Activated CD4-positive, CD25-positive, alpha-beta regulatory T cell treated with anti-CD3 and anti-CD28 coated beads, Interleukin-2, amount 50 U/mL, for 24 hours (primary cell): ENCODE measurements at regions not wholly inside any gene's neighbourhood (a gene's known extent, or its start where the extent isn't known, plus 50 kb on each side); places are given as distances from the start of the nearest gene placed in this dataset.
"Not testable (repeated sequence)": the region's sequence is repeated elsewhere in the genome, so short reads cannot be mapped to it uniquely, and the experiment has no call there.

Source experiments
- ATAC-seq, 2 donors: fragments of 150-1000 bp; cut with Tn5 transposase; one replicate each; pipeline ENCODE4 v1.10.0; 2021; ENCODE audit warnings: mild to moderate bottlenecking in 1 of 2, moderate library complexity in 1 of 2

DNA sequence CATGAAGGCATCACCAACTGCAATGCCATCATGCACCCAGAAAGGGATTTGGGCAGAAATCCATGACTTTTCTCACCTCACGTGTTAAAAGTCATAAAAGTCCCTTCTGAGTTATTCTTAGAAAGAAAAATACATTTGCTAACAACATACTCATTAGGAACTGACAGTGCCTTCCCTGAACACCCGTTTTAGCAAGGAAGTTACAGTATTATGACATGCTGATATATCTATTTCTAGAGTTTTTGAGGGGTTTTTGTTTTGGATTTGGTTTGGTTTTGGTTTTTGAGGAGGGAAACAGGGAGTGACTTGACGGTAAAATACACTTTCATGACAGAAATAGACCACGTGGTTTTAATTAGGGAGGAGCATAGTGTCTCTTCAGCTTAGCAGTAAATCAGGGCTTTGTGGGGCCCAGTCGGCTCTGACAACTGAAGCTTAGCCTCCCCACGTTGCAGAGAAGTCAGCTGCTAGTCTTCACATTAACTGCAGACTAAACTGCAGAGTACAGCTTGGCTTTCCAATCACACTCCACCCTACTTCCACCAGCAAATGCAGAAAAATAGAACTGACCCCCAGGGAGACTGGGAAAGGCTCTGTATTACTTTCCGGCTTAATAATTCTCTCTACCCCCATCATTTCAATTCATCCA, 141.4 kb downstream of the FAM124B start:
- no peak for ATAC-seq

DNA sequence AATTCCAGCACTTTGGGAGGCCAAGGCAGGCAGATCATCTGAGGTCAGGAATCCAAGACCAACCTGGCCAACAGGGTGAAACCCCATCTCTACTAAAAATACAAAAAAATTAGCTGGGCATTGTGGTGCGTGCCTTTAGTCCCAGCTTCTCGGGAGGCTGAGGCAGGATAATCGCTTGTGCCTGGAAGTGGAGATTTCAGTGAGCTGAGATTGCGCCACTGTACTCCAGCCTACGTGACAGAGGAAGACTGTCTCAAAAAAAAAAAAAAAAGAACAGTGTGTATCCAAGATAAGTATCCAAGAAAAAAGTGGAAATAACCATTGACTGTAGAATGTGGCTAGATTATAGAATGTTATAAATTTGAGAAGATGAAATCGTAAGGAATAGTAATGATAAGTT, 142.1 kb downstream of the FAM124B start:
- no peak for ATAC-seq

DNA sequence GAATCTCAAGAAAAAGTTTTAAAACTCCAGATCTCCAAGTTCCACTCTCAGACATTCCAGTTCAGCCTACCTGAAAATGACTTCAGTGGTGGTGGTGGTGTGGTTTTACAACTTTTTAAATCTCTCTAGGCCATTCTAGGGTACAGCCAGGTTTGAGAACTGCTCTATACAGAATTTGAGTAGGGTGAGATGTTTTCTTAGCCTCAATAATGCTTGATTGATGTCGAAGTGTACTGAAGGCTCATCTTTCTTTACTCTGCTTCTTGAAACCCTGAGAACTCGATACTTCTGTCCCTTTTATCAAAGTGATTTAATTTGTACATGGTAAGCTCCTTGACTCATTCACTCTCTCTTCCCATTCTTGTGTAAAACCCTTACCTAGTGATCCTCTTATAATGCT, 143.8 kb downstream of the FAM124B start:
- no peak for ATAC-seq

DNA sequence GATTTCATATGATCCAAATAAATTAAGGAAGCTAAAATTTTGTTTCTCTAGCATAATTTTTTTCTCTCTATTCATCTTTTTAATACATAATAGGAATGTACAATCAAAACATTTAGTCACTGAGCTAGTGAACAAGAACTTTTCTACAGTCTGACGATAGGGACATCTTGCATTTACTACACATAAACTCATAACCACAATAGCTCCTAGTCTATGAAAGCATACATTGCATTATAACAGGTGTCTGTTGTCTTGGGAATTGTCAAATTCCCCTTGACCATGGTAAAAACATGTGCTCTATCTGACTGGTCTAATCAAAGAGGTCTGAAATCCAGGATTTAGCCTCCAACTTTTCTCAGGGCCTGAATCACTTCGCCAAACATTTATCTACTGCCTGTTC, 144.8 kb downstream of the FAM124B start:
- ATAC-seq: no peak

DNA sequence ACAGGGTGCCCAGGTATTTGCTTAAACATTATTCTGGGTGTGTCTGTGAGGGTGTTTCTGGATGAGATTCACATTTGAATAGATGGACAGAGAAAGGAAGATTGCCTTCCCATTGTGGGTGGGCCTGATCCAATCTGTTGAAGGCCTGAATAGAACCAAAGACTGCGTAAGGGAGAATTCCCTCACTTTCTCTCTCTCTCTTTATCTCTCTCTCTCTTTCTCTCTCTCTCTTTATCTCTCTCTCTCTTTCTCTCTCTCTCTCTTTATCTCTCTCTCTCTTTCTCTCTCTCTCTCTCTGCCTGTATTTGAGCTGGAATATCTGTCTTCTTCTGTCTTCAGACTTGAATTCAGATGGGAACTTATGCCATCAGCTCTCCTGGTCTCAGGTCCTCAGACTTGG, 148.4 kb downstream of the FAM124B start:
- ATAC-seq: no peak

DNA sequence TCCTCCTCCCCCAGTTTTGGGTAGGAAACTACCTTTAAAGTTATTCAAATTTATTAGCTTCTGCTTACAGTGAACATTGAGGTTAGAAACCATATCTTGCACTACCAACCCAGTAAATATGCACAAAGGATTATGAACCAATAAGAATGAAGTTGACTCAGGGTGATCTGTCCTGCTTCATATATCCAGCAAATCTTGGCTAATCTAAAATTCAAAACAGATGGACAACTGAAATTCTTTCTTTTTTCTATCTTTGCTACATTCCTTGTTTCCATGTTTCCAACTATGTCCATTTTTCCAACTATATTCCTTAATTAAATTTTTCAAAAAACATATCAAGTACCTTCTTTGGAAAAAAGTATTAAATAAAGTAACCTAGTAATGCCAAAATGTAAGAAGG, 149.3 kb downstream of the FAM124B start:
- no peak for ATAC-seq

GRCh38 chr2:224248944-224249371, 152.9 kb downstream of the FAM124B start:
- no peak for ATAC-seq

DNA sequence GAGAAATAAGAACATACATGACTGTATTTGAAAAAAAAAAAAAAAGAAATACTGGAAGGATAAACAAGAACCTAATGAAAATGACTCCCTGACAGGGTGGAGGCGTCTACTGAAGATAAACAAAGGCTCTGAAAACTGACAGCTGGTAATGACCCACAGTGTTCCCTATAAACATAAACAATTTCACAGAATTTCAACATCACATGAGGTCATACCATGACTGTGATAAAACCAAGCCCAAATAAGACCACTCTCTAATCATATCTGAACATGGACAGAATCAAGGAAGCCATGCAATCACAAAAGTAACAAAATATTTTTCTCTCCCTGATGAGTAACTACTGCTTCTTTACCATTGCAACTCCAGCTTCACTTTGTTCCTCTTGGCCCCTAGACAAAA, 159.3 kb downstream of the FAM124B start:
- ATAC-seq: no peak

- no peak for ATAC-seq
Measured at GRCh38 chr2:224241812-224242211, 160.1 kb downstream of the FAM124B start.

- ATAC-seq: no peak
Measured at GRCh38 chr2:224241001-224241400, 160.9 kb downstream of the FAM124B start.

GRCh38 chr2:224223851-224224555, 177.9 kb downstream of the FAM124B start:
- no peak for ATAC-seq

GRCh38 chr2:224222974-224223373, 178.9 kb downstream of the FAM124B start:
- no peak for ATAC-seq

DNA sequence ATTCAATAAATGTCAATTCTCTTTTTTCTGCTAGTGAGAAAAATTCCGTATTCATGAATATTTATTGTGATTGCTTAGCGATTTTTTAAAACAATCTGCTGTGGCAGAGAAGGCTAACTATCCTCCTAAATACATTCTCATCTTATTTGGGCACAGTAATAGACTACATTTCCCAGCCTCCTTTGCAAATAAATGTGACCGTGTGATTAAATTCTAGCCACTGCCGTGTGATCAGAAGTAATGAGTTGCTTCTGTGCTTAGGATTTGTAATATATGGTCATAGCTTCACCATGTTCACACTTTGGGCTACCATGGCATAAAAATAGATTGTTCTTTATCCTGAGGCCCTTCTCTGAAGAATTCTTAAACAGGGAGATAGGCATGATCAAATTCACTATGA, 179.6 kb downstream of the FAM124B start:
- ATAC-seq: no peak

GRCh38 chr2:224221455-224221913, 180.4 kb downstream of the FAM124B start:
- no peak for ATAC-seq

DNA sequence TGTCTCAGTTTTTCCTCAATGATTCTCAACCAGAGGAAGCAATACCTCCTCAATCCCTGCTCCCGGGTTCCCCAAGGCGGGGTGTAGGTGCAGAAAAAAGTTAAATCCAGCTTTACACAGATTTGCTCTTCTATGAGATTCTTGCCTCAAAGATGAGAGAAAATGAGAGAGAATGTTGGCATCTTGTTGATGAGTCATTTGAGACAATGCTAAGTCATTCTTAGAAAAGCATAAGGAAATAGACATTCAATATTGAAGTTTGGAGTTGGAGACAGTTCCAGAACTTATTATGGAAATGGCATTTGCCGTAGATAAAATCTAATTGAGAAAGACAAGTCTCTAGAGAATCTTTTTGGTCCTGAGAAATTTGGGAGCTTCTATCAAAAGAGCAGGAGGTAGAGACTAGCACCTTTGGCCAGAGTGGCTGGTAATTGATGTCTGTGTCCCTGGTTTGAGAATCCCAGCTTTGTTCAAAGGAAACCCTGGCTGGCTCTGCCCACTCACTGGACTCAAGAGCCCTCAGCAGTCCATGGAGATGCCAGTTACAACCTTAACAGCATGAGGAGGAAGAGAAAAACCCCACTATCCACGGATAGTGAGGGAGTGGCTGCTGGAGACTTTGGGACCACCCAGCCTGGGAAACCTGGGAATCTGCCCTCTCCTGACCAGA, 181.2 kb downstream of the FAM124B start:
- ATAC-seq: no peak

- no peak for ATAC-seq
Measured at GRCh38 chr2:224219781-224220180, 180.7 kb upstream of the SERPINE2 start.

DNA sequence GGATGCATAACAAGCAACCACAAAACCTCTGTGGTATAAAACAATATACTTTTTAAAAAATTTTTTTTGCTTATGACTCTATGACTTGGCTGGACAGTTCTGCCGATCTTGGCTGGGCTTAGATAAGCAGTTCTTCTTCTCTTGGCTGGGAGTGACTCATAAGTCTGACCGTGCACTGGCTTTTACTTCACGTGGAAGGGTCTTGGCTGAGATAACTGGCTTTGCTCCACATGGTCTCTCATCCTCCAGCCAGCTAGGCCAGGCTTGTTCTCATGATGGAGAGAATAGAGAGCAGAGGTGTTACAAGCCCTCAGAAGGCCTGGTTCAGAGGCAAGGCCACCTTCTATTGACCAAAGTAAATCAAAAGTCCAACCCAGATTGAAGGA, 178.9 kb upstream of the SERPINE2 start:
- ATAC-seq: no peak

DNA sequence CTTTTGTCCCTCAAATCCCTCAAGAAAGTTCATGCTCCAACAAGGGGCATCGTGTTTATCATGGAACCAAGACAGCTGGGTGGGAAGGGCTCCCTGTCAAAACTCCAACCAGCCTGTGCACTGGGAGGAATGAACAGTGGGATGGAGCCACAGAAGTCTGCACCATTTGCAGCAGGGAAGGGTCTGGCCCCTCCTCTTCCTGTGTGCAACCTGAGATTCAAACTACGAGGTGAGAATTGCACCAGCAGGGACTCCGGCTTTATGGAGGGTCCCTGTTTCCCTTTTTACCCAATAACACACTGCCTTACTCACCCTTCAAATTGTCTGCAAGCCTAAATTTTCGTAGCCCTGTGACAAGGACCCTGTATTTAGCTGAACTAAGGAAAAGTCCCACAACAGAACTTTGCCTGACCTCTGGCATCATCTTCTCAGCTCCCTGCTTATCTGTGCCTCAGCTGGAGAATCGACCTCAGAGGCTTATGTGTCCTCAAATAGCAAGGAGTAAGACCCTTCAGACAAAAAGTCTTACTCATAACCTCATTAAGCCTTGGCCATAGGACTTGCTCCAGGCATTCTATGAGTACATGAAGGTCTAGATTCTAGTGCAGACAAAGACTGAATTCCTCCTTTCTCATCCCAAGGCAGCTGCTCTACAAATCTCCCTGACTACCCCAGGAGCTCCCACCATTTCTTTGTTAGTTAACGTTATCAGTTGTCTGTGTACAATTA, 178.3 kb upstream of the SERPINE2 start:
- ATAC-seq: no peak

DNA sequence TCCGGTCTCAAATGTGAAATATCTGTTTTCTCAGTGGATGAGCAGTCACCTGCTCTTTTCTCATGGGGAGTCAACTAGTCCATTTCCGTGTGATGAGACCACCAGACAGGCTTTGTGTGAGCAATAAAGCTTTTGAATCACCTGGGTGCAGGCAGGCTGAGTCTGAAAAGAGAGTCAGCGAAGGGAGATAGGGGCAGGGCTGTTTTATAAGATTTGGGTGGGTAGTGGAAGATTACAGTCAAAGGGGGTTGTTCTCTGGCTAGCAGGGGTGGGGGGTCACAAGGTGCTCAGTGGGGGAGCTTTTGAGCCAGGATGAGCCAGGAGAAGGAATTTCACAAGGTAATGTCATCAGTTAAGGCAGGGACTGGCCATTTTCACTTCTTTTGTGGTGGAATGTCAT, 176.5 kb upstream of the SERPINE2 start:
- not testable (repeated sequence) for ATAC-seq

DNA sequence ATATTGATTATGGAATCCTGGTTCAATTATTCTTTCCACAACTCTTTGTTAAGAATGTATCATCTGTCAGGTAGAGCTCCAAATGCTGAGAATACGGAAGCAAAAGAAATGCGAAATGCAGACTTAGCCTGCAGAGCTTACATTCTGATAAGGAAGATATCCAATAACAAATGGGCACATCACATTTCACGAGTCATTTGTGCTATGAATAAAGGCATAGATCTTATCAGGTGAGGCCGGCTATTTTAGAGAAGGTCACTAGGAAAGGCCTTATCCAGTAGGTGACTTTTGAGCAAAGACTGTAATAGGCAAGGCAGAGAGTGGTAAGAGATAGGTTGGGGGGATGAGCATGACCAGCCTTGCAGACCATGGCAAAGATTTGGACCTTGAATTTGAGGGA, 174.3 kb upstream of the SERPINE2 start:
- ATAC-seq: no peak

- ATAC-seq: no peak
Measured at GRCh38 chr2:224211791-224212190, 172.7 kb upstream of the SERPINE2 start.

DNA sequence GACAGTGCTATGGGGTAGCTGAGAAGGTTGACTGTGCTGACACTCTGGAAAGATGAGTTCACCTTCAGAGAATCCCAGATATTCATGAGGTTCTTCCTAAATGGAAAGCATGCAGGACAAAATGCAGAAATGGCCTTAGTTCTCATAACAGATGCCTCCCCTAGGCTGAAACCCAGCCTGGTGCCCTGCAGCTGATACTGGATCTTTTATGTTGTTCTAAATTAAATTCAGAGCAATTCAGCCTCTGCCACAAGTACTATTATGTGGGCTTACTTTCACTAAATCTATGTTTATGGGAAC, 172.0 kb upstream of the SERPINE2 start:
- ATAC-seq: no peak
